Stimulated activated CD4-positive, alpha-beta T cell treated with anti-CD3 and anti-CD28 coated beads, Interleukin-2, amount 100 ng/mL, for 24 hours (primary cell): ENCODE measurements at regions not wholly inside any gene's neighbourhood (a gene's known extent, or its start where the extent isn't known, plus 50 kb on each side); places are given as distances from the start of the nearest gene placed in this dataset.

ENCODE experiments used
- DNase-seq, 2 donors: peaks; one replicate each; pipeline ENCODE4 v3.0.0-alpha.2; 2020

DNA sequence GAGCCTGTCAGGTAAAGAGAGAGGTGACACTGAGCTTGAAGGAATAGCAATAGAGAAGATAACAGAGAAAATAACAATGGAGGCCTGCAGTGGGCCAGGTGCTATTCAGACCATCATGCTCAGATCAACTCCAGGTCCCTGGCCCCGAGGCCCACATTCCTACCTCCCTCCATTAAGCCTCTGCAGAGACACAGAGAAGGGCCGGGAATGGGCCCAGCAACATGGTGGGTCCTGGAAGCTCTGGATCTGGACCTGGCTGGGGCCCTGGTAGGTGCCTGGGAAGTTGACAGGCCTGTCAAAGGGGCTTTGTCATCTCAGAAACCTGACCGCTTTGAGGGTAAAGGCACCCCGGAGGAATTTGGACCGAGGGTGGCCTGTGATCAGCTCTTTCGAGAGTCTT is 159.7 kb upstream of the GLI2 start:
- DNase-seq: no peak

- no peak for DNase-seq
Measured at GRCh38 chr2:120576509-120577474, 158.9 kb upstream of the GLI2 start.

- DNase-seq: no peak
Measured at GRCh38 chr2:120577721-120578295, 157.9 kb upstream of the GLI2 start.

- DNase-seq: no peak
Measured at GRCh38 chr2:120578576-120579352, 156.9 kb upstream of the GLI2 start.

DNA sequence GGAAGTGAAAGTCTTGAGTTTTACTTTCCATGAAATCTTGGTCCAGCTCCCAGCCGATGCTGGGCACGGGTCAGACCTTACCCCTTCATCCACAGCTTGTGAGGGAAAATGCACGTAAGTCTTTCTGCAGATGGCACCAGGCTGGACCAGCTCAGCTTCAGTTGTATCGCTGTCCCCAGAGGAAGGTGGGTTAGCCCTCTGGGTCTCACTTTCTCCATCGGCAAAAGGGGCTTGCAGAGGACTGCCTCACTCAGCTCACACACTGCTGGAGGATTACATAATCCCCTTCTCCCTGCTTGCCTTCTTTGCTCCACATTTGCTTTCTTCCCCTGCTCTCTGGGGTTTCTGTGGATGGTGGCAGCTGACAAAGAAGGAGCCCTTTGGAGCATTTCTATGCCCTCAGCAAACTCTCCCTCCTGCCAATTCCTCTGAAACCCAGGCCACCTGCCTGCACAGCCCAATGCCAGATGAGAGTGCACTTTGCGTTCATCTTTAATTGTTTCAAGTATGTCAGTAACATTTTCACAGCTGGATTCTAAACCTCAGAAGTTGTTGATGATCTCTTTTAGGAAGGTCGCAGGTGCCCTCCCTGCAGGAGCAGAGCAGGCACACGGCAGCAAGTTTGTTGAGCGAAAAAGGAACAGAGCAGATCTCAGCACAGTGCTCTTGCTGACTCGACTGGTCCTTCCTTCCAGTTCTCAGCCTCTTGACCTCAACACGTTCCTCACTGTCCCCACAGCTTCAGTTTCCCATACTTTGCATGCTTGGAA is 155.6 kb upstream of the GLI2 start:
- DNase-seq: no peak

DNA sequence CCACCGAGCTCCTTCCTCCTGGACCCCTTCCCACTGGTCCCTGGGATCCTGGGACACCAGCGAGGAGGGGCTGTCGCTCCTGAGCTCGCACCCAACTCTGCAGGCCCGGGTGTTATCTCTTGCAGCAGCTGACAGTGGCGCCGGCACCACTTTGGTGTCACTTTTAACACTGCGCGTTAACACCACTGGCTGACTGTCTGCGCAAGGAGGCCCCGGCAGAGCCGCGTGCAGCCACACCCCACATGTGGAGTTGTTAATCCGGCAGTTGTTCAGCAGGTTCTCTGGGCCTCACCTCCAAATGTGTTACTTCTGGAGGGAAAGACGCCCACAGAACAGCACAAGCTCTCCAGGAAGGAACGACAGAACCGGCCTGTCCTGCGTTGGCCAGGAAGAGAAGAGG is 155.0 kb upstream of the GLI2 start:
- no peak for DNase-seq

DNA sequence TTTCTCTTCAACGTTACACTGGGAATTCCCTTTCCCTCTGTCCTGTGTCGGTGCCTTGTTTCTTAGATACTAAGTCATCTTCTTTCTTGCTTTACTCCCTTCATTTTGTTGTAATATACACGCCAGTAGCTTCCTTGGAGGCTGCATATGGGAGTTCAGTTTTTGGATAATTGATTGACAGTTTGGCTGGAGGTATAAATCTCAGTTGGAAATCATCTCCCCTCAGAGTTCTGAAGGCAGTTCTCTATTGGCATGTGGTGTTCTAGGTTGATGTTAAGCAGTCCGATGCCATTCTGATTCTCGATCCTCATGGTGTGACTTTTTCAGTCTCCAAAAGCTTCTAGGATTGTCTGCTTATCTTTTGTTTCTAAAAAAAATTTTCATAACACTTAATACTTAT is 152.5 kb upstream of the GLI2 start:
- no peak for DNase-seq

- DNase-seq: no peak
Measured at GRCh38 chr2:120583851-120584570, 151.7 kb upstream of the GLI2 start.

- DNase-seq: no peak
Measured at GRCh38 chr2:120586507-120587278, 149.0 kb upstream of the GLI2 start.

DNA sequence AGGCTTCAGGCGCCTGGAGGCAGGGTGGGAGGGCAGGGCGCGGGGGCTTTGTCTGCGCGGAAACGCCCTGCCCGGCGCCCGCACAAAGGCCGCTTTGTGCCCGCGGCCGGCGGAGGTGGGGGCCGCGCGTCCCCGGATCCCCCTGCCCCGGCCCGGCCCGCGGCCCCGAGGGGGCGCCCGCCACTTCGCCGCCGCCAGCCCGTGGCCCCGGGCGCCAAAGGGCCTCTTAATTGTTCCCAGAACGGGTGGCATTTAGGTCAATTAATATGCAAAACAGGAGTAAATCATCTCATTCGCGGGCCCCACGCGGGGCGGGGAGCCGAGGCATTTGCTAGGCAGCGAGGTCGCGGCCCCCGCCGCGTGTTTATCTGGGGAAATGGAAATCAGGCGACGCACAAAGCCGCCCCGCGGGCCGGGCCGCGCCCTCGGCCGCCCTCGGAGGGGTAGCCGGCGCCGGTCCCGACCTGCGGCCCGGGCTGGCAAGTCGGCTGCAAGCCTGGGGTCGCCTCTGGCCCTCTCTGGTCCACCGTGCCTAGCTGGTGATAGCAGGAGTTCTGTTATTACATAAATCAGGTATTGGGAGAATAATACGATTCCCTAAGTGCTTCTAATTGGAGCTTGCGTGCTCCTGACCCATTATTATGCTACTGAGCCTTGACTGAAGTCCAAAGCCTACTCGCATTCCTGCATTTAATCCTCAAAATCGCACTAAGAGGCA is 148.2 kb upstream of the GLI2 start:
- no peak for DNase-seq

DNA sequence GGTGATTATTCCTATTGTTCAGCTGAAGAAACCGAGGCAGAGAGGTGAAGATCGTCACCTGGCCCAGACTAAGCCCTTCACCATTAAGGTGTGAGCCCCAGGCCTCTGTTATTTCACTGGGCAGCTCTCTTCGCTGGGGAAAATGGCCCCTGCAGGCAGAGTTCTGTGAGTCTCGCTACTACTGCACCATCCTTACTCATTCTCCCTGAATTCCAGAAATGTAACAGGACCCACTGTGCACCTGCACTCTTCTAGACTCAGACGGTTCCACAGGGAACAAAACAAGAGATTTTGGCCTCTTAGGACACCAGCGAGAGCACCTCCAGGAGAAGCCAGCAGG is 147.7 kb upstream of the GLI2 start:
- no peak for DNase-seq

DNA sequence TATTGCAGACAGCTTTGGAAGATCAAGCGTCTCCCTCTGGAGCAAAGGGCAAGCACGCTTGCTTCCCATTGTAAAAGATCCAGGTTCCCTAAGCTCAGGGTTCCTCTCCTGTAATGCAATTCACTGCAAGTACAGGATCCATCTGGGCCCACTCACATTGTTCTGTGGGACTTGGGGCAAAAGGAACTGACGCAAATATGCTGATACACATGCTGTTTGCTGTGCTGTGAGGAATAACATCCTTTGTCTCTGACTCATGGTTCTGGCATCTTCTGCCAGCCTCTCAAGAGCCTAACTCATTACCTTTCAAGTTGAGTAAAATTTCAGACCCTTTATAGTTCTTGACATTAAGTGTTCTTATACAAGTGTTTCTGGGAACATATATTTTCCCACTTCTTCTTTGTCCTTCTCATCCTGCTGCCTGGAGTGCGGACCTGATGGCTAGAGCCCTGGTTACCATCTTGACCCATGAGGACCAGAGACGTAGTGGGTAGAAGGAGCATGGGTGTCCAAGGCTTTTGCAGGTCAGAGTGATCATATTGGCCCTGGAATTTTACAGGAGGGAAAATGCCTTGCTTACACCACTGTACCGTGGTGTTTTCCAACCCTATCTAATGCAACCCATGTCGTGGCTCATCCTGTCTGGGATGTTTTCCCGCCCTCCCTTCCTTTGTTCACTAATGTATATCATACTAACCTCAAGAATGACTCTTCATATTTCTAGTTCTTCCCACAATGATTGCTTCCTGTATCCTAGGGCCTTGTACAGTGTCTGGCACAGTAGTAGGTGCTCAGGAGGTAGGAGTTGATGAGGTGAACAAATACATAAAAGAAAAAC is 145.7 kb upstream of the GLI2 start:
- DNase-seq: no peak

- no peak for DNase-seq
Measured at GRCh38 chr2:120590841-120591240, 144.8 kb upstream of the GLI2 start.

GRCh38 chr2:120591572-120591971 is 144.1 kb upstream of the GLI2 start:
- no peak for DNase-seq

DNA sequence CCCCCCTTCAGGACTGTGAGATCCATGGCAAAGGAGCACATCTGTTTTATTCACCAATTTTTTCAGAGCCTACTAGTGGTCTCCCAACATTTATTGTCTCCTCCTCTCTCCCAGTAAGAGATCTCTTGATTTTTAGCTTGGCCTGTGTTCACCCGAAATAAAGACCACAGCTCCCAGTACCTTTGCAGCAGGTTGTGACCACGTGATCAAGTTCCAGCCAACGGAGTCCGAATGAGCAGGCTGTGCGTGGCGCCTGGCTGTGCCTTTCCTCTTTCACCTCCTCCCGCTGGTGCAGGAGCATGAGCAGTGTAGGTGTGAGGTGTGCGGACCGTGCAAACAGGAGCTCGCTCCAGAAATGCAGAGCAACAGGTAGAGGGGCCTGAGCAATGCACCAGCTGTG is 143.6 kb upstream of the GLI2 start:
- DNase-seq: no peak

DNA sequence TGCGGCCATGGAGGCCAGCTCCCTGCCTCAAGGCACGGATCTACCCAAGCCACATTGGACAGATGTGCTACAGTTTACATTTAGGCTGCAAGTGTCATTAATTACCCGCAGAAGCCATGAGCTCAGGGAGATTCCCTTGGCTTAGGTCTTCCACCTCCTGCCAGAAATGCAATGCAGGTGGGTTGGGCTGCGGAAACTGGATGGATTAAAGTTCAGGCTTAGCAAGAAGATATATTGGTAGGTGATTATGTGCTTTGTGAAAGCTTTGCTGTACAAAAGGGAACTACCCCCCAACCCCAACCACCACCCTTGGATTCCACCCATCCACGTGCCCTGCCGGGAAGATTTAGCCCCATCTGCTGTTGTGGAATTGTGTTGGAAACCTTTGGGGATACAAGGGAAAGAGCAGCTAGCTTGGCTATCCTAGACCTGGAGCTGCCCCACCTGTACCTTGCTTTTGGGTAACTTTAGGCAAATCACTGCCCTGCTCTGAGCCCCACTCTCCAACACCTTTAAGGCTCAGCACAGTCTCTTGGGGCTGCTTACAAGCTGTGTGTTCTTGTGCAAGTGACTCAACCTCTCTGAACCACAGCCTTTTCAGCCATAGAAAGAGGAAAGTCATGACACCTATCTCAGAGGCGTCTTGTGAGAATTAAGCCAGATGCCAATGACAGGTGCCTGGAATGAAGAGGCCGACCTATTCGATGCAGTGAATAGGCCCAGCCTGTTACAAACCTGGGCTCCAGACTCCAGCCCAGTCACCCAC is 141.6 kb upstream of the GLI2 start:
- DNase-seq: no peak

GRCh38 chr2:120594856-120595685 is 140.6 kb upstream of the GLI2 start:
- no peak for DNase-seq

GRCh38 chr2:120595739-120596138 is 139.9 kb upstream of the GLI2 start:
- no peak for DNase-seq
